ENCODE measurements at regions not wholly inside any gene's neighbourhood (a gene's known extent, or its start where the extent isn't known, plus 50 kb on each side); places are given as distances from the start of the nearest gene placed in this dataset.

- TF ChIP-seq ZNF407 (CRISPR knock-in tag; IDR thresholded peaks at IDR 0.05; ENCODE audit: not compliant biosample characterization) = no peak
- TF ChIP-seq SSRP1 (CRISPR knock-in tag; IDR thresholded peaks at IDR 0.05) = no peak
- TF ChIP-seq, protein P1, sequence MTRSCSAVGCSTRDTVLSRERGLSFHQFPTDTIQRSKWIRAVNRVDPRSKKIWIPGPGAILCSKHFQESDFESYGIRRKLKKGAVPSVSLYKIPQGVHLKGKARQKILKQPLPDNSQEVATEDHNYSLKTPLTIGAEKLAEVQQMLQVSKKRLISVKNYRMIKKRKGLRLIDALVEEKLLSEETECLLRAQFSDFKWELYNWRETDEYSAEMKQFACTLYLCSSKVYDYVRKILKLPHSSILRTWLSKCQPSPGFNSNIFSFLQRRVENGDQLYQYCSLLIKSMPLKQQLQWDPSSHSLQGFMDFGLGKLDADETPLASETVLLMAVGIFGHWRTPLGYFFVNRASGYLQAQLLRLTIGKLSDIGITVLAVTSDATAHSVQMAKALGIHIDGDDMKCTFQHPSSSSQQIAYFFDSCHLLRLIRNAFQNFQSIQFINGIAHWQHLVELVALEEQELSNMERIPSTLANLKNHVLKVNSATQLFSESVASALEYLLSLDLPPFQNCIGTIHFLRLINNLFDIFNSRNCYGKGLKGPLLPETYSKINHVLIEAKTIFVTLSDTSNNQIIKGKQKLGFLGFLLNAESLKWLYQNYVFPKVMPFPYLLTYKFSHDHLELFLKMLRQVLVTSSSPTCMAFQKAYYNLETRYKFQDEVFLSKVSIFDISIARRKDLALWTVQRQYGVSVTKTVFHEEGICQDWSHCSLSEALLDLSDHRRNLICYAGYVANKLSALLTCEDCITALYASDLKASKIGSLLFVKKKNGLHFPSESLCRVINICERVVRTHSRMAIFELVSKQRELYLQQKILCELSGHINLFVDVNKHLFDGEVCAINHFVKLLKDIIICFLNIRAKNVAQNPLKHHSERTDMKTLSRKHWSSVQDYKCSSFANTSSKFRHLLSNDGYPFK (CRISPR knock-in tag; IDR thresholded peaks at IDR 0.05; ENCODE audit: borderline replicate concordance) = no peak
- TF ChIP-seq ZSCAN9 (CRISPR knock-in tag; IDR thresholded peaks at IDR 0.05; ENCODE audit: borderline replicate concordance) = no peak
- TF ChIP-seq PRPF4 (IDR thresholded peaks at IDR 0.05; ENCODE audit: low read depth, low read length, poor library complexity, severe bottlenecking) = no peak
- TF ChIP-seq NAIF1 (CRISPR knock-in tag; IDR thresholded peaks at IDR 0.05; ENCODE audit: borderline replicate concordance) = no peak
Observed at GRCh38 chr6:14367296-14367695, 249.7 kb downstream of the CD83 start (continued).

Measured in HepG2 (cell line).